GM18867 (cell line): ENCODE measurements at regions not wholly inside any gene's neighbourhood (a gene's known extent, or its start where the extent isn't known, plus 50 kb on each side); places are given as distances from the start of the nearest gene placed in this dataset.

ENCODE experiments used
- ATAC-seq: cut with Tn5 transposase; IDR thresholded peaks from one replicate; pipeline ENCODE4 v1.9.1; 2021; ENCODE audit warnings: mild to moderate bottlenecking, moderate library complexity; ENCODE audit not compliant: unreplicated experiment

- ATAC-seq: no peak
These were observed 119.1 kb upstream of the NCK2 start for GRCh38 chr2:105625632-105626031.

- no peak for ATAC-seq
These were observed 123.7 kb upstream of the NCK2 start for GRCh38 chr2:105621038-105621437.

- ATAC-seq: no peak
These were observed 126.4 kb upstream of the NCK2 start for GRCh38 chr2:105618351-105618659.

DNA sequence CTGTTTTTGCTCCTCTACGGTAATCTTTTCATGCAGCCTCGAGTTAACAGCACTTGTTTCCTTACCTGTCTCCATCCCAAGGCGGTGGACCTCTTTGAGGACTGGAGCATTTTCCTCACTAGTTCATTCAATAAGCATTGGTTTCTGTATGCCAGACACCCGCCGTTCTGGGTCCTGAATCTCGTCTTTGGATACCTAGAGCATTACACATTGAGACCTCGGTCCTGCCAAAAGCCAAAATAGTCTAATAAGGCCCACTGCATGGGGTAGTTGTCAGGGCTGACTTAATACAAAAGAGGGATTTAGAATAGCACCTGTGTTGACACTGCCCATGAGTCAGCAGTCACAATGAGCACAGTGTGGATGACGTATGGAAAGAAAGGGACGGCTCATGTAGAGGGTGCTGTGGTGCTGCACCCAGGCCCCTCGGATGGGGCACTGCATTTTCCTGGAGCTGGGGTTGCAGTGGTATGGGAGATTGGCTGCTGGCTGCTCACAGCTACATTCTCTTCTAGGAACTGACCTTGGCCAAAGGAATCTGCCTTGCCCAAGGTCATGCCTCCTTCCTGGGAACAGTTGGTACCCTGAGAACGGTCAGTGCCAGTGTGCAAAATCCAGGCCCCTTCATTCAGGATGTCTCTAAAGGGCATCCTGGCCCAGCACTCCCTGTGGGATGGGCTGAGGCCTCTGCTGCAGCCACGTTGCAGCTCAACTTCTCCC, 126.9 kb upstream of the NCK2 start:
- ATAC-seq: no peak

DNA sequence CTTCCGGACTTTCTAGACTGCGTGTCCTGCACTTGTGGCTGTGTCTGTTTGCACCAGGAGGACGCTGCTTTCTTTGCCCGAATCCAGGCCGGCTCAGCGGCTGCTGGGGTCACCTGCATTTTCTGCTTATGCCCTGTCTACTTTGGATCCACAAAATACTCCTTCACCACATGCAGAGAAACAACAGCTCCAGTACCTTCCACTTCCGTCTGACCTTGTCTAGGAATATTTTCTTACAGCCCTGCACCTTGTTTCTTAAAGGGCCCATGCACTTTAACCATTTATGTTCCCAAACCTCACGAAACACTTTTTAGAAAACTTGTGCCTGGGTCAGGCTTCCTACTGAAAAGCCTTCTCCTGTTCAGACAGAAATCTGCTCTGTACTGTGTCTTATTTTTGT, 129.4 kb upstream of the NCK2 start:
- no peak for ATAC-seq

- ATAC-seq: no peak
These were observed 132.8 kb upstream of the NCK2 start for GRCh38 chr2:105611811-105612424.

DNA sequence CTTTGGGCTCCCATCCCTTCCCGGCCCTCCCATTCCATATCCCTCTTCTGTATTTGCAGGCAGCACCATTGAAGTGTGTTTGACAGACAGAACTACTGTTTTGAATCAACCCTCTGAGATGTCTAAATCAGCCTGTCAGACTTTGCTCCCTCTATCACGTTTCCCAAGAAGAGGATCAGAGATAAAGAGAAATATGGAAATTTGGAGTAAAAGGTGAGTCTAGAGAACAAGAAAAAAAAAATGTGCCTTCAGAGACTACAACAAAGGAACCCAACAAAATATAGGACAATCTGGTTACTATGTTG, 133.4 kb upstream of the NCK2 start:
- no peak for ATAC-seq

GRCh38 chr2:105610576-105611332, 134.0 kb upstream of the NCK2 start:
- ATAC-seq: no peak

- no peak for ATAC-seq
These were observed 134.8 kb upstream of the NCK2 start for GRCh38 chr2:105609746-105610402.

GRCh38 chr2:105607920-105608504, 136.7 kb upstream of the NCK2 start:
- no peak for ATAC-seq

- ATAC-seq: no peak
These were observed 138.6 kb upstream of the NCK2 start for GRCh38 chr2:105606081-105606480.

- ATAC-seq: no peak
These were observed 139.8 kb upstream of the NCK2 start for GRCh38 chr2:105604938-105605337.

DNA sequence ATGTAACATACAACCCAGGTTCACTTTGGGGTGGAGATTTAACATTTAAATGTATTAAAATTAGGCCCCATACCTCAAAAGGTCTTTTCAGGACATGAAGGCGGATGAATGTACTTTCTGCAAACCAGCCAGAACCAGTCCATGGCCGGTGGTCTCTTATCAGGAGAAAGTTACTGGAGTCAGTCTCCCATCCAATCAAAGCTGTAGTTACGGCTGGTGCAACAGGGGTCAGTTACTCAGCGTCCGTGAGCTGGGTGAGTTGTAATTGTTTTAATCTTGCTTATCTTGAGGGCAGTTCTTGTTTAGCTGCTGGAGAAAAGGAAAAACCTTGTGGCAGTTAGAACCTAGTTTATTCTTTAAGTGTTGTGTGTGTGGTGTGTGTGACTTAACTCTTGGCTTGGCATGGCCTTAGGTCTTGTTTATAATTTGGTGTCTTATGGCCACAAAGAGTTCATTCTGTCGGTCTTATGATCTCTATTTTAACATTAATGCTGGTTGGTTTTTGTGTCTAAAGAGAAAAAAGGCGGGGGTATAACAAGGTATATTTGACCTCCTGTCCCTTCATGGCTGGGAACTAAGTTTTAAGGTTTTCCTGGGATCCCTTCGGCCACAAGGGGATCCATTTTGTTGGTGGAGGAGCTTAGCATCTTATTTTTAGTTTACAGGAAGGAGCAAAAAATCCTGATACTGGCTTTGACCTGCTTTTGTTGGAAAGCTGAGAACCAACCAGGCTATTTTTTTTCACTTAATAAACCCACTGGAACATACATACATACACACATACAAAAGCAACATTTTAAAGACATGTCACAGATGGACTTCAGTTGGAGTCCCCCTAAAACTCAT, 143.5 kb upstream of the NCK2 start:
- no peak for ATAC-seq

GRCh38 chr2:105600602-105600948, 144.1 kb upstream of the NCK2 start:
- no peak for ATAC-seq

DNA sequence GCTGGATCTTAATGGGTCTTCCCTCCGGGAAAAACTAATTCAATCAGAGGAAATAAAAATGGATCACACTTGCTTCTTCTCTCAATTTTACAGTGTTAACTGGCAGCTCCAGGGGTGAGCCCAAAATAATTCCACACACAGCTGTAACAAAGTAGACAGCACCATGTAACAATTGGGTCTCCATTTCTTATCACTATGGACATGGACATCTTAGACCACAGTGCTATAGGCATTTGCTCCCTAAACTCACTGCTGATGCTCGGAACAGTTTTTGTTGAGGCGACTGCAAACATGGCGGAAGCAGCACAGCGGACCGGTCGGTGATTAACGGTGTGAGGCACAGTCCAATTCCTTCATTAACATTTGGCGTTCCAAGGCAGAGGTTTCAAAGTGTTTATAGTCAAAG, 144.7 kb upstream of the NCK2 start:
- ATAC-seq: no peak

DNA sequence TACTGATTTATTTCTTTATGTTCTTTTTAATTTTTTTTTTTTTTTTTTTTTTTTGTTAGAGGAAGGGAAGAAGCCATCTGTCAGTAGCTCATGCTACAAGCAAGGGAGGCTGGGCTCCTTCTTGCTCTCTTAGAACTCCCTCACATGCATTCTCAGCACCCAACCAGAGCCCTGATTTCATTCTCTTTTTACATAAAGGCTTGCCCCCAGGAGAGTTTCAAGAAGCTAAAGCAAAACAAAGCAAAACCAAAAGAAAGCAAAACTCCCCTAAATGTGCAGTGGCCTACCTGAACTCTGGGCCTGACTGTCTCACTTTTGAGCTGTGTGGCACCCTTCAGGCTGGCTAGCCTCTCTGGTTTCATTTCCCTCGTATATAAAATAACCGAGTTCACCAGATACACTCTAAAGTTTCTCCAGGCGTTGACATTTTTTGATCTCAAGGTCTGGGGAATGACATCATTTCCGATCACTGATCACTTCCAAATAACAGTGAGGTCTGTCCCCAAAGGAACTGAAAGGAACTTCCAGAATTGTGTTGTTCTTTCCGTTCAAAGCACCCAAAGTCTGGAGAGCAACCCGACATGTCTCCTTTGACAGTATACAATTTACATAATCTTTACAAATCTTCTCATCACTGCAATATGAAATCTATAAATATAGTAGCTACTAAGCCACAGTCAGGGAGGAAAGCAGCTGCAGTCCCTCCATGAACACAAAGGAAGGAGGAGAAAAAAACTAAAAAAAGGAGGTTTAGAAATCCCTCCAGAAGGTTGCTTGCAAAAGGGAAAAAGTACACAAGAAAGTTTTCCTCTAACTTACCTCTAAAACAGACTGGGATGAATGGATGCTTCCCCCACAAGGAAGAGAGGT, 145.6 kb upstream of the NCK2 start:
- peak; percentile 73 for ATAC-seq

GRCh38 chr2:105597806-105598803, 146.6 kb upstream of the NCK2 start:
- no peak for ATAC-seq

DNA sequence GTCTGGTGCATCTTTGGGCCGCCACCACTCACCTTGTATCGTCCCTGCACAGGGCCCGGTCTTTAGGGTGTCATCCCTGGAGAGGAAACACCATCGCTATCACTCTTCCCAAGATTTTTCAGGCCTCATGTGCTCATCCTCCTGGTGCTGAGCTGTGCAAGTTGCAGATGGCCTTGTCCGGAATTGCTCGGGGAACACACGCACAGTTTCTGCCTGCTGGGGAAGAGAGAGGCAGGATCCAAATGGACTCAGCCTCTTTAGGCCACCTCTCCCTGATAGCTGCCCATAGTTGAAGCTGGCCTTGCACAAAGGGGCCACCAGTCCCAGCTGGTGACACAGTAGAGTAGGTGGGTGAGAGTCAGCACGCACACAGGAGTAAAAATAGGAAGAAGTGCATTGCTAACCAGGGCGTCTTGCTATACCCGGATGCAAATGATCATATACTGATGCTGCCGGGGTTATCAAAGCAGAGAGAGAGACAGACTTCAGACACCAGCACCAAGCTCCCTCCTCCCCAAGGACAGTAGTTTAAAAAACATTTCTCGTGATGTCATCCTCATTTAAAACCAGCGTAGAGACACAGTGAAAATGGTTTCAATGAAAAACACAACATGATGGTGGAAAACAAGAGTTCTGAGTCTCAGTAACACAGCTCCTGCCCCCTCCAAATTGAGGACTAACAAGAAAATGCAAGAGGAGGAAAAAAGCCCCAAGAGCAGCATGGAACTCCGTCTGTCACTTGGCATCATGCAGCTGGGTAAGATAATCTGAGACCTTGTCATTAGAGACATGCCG, 147.5 kb upstream of the NCK2 start:
- ATAC-seq: no peak
